RWPE1 (cell line): ENCODE measurements at regions not wholly inside any gene's neighbourhood (a gene's known extent, or its start where the extent isn't known, plus 50 kb on each side); places are given as distances from the start of the nearest gene placed in this dataset.

Experiments
- CTCF ChIA-PET: fragments of 350-600 bp; sonication (Branson Sonifier 250); formaldehyde crosslinking; extraction: SDS; loops from one replicate; lab custom pipeline; 2021; lab: Yijun Ruan, JAX
- POLR2A ChIA-PET: fragments of 400-600 bp; formaldehyde crosslinking; extraction: SDS; loops from one replicate; lab custom pipeline; 2020; ENCODE audit warnings: antibody characterized with exemption; ENCODE audit not compliant: low non-redundant PET; lab: Yijun Ruan, JAX
- DNase-seq: peaks from one replicate; pipeline ENCODE4 v3.0.0; 2012; ENCODE audit warnings: low spot score
- H3K27ac ChIP-seq: fragments of 450-650 bp; 2 replicates; pipeline ENCODE4 v1.5.1; 2017
- CTCF ChIP-seq: fragments of 450-650 bp; conservative IDR thresholded peaks from 2 replicates; pipeline ENCODE4 v1.5.1; 2017; ENCODE audit warnings: low read depth, mild to moderate bottlenecking

GRCh38 chr14:51444353-51445000 is 204.4 kb downstream of the TMX1 start:
- no peak for DNase-seq
- H3K27ac ChIP-seq: no peak overlapping the region
- TF ChIP-seq CTCF: no peak
- CTCF ChIA-PET: interaction anchor here (0.6 kb wide), 1 partner anchor 323 kb away, joined by 6 read pairs; no protein-coding TSS in a partner anchor
- POLR2A ChIA-PET: no interaction called here

- DNase-seq: no peak
- POLR2A ChIA-PET: no interaction called here
- CTCF ChIA-PET: no interaction called here
- TF ChIP-seq CTCF: no peak
- no peak overlapping the region for H3K27ac ChIP-seq
These were observed 204.9 kb downstream of the TMX1 start for GRCh38 chr14:51445001-51445390.

- POLR2A ChIA-PET: no interaction called here
These were observed 204.9 kb upstream of the FRMD6 start for GRCh38 chr14:51446771-51447170.

GRCh38 chr14:51447411-51447810 is 204.3 kb upstream of the FRMD6 start:
- no peak overlapping the region for H3K27ac ChIP-seq
- DNase-seq: no peak
- POLR2A ChIA-PET: no interaction called here
- TF ChIP-seq CTCF: no peak
- CTCF ChIA-PET: no interaction called here

More at GRCh38 chr14:51446771-51447170, 204.9 kb upstream of the FRMD6 start:
- CTCF ChIA-PET: no interaction called here
- no peak for TF ChIP-seq CTCF
- DNase-seq: no peak
- no peak overlapping the region for H3K27ac ChIP-seq

GRCh38 chr14:51448831-51449670 is 202.7 kb upstream of the FRMD6 start:
- ChIA-PET CTCF (no interaction called here), POLR2A (no interaction called here)
- TF ChIP-seq CTCF: no peak
- peak overlapping the region; percentile 52; the same call in 1 of the 2 replicates for H3K27ac ChIP-seq
- no peak for DNase-seq

- CTCF ChIA-PET: no interaction called here
- H3K27ac ChIP-seq: no peak overlapping the region
- no peak for DNase-seq
- POLR2A ChIA-PET: no interaction called here
- no peak for TF ChIP-seq CTCF
These were observed 202.0 kb upstream of the FRMD6 start for GRCh38 chr14:51449681-51450080.
